PC-9 (cell line): ENCODE measurements at regions not wholly inside any gene's neighbourhood (a gene's known extent, or its start where the extent isn't known, plus 50 kb on each side); places are given as distances from the start of the nearest gene placed in this dataset.

Experiments used
- CTCF ChIP-seq: fragments of 200-600 bp; sonication (generic); conservative IDR thresholded peaks from 2 replicates; pipeline ENCODE4 v1.6.1; 2017; ENCODE audit warnings: mixed run types, antibody characterized with exemption, mild to moderate bottlenecking, moderate library complexity
- EZH2 ChIP-seq: fragments of 200-600 bp; sonication (generic); IDR thresholded peaks from 2 replicates; pipeline ENCODE4 v1.8.0; 2017; ENCODE audit warnings: antibody characterized with exemption, low read depth

DNA sequence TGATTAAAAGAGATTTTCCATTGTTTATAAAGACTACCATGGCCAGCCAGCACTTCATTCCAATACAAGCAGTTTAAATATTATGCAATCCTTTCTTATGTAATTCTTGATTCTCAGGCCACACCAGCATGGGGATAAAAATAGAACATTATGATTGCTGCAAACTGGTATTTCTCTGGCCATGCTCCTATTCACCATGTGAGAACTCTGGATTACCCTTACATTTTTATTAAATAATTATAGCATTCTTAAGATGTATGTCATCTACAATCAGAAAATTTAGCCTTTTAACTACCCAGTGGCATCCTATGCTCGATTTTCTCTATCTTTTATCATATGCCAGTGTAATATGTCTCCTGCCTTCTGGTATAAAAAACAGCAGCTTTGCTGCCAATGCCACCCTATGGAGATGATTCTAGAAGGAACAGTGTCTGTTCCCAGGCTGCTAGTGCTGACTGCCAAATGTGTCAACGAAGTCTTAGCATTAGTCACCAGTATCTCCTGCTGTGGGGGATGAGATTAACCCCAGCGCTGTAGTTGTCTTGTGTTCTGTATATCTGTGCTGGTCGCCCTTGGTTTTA is 501.4 kb downstream of the BCKDHB start:
- TF ChIP-seq CTCF (no peak), EZH2 (no peak)
